Dedifferentiated amniotic fluid mesenchymal stem cell (primary cell): ENCODE measurements at regions not wholly inside any gene's neighbourhood (a gene's known extent, or its start where the extent isn't known, plus 50 kb on each side); places are given as distances from the start of the nearest gene placed in this dataset.
A peak's percentile ranks its signal among the peaks of the same experiment; 100 is the strongest.

Experiments used
- DNase-seq: peaks from one replicate; pipeline ENCODE4 v3.0.0-alpha.2; 2016; ENCODE audit errors: extremely low spot score

- no peak for DNase-seq
These were observed 142.5 kb downstream of the LRIG3 start for GRCh38 chr12:58777815-58778214.

GRCh38 chr12:58781609-58782008 is 138.7 kb downstream of the LRIG3 start:
- no peak for DNase-seq

GRCh38 chr12:58787021-58787760 is 133.1 kb downstream of the LRIG3 start:
- no peak for DNase-seq

- no peak for DNase-seq
These were observed 125.4 kb downstream of the LRIG3 start for GRCh38 chr12:58794859-58795258.

- no peak for DNase-seq
These were observed 124.5 kb downstream of the LRIG3 start for GRCh38 chr12:58795825-58796224.

GRCh38 chr12:58801986-58802385 is 118.3 kb downstream of the LRIG3 start:
- DNase-seq, result no peak

- DNase-seq, result peak; percentile 77
These were observed 116.4 kb downstream of the LRIG3 start for GRCh38 chr12:58803908-58804307.

- DNase-seq, result no peak
These were observed 115.6 kb downstream of the LRIG3 start for GRCh38 chr12:58804749-58805148.

GRCh38 chr12:58809064-58809607 is 111.2 kb downstream of the LRIG3 start:
- no peak for DNase-seq

- no peak for DNase-seq
These were observed 109.0 kb downstream of the LRIG3 start for GRCh38 chr12:58811346-58811745.

GRCh38 chr12:58812214-58812613 is 108.1 kb downstream of the LRIG3 start:
- no peak for DNase-seq

GRCh38 chr12:58814036-58814435 is 106.3 kb downstream of the LRIG3 start:
- DNase-seq, result peak; percentile 31

- DNase-seq, result no peak
These were observed 105.1 kb downstream of the LRIG3 start for GRCh38 chr12:58815235-58815634.

GRCh38 chr12:58818546-58818945 is 101.8 kb downstream of the LRIG3 start:
- no peak for DNase-seq

- DNase-seq, result no peak
These were observed 101.0 kb downstream of the LRIG3 start for GRCh38 chr12:58819345-58819744.

- no peak for DNase-seq
These were observed 100.3 kb downstream of the LRIG3 start for GRCh38 chr12:58819985-58820384.
